Smooth muscle cell (in vitro differentiated cells): ENCODE measurements at regions not wholly inside any gene's neighbourhood (a gene's known extent, or its start where the extent isn't known, plus 50 kb on each side); places are given as distances from the start of the nearest gene placed in this dataset.

Experiments used
- DNase-seq: peaks from one replicate; lab custom pipeline; 2025; ENCODE audit not compliant: unreplicated experiment; lab: John Stamatoyannopoulos, UW
- H2AFZ ChIP-seq: fragments of 200-600 bp; sonication (generic); 2 replicates; pipeline ENCODE4 v1.6.0; 2016; ENCODE audit warnings: antibody characterized with exemption, low read depth, mild to moderate bottlenecking
- H3F3A ChIP-seq: fragments of 200-600 bp; sonication (generic); 2 replicates; pipeline ENCODE4 v1.6.0; 2017; ENCODE audit warnings: antibody characterized with exemption, low read depth
- H3K27ac ChIP-seq: fragments of 200-600 bp; sonication (generic); 2 replicates; pipeline ENCODE4 v1.5.1; 2016; ENCODE audit warnings: low read depth, mild to moderate bottlenecking
- H3K27me3 ChIP-seq: fragments of 200-600 bp; sonication (generic); 2 replicates; pipeline ENCODE4 v1.6.1; 2016; ENCODE audit warnings: low read depth, mild to moderate bottlenecking
- H3K36me3 ChIP-seq: fragments of 200-600 bp; sonication (generic); 2 replicates; pipeline ENCODE4 v1.5.1; 2016; ENCODE audit warnings: low read depth
- H3K4me1 ChIP-seq: fragments of 200-600 bp; sonication (generic); 2 replicates; pipeline ENCODE4 v1.5.1; 2016; ENCODE audit warnings: low read depth
- H3K4me2 ChIP-seq: fragments of 200-600 bp; sonication (generic); 2 replicates; pipeline ENCODE4 v1.6.0; 2016; ENCODE audit warnings: mild to moderate bottlenecking
- H3K4me3 ChIP-seq: fragments of 200-600 bp; sonication (generic); 2 replicates; pipeline ENCODE4 v1.5.1; 2016; ENCODE audit warnings: mild to moderate bottlenecking
- H3K79me2 ChIP-seq: fragments of 200-600 bp; sonication (generic); 2 replicates; pipeline ENCODE4 v1.6.0; 2016; ENCODE audit warnings: low read depth, mild to moderate bottlenecking
- H3K9ac ChIP-seq: fragments of 200-600 bp; sonication (generic); 2 replicates; pipeline ENCODE4 v1.6.0; 2016; ENCODE audit warnings: low read depth
- H3K9me3 ChIP-seq: fragments of 200-600 bp; sonication (generic); replicated peaks from 2 replicates; pipeline ENCODE4 v1.5.1; 2016; ENCODE audit warnings: low read depth
- H4K20me1 ChIP-seq: fragments of 200-600 bp; sonication (generic); 2 replicates; pipeline ENCODE4 v1.6.0; 2016; ENCODE audit warnings: low read depth
- WGBS: methylation state at CpG from one replicate; pipeline ENCODE4 v1.1.7; 2016; ENCODE audit warnings: low lambda C conversion rate; 5-methylcytosine and 5-hydroxymethylcytosine counted together
- TF ChIP-seq, protein P1 (sequence below): fragments of 200-600 bp; sonication (generic); IDR thresholded peaks from 2 replicates; pipeline ENCODE4 v1.5.1; 2017; ENCODE audit warnings: borderline replicate concordance, mild to moderate bottlenecking, antibody characterized with exemption; ENCODE audit not compliant: insufficient read depth, poor library complexity, severe bottlenecking

- TF ChIP-seq, protein P1, sequence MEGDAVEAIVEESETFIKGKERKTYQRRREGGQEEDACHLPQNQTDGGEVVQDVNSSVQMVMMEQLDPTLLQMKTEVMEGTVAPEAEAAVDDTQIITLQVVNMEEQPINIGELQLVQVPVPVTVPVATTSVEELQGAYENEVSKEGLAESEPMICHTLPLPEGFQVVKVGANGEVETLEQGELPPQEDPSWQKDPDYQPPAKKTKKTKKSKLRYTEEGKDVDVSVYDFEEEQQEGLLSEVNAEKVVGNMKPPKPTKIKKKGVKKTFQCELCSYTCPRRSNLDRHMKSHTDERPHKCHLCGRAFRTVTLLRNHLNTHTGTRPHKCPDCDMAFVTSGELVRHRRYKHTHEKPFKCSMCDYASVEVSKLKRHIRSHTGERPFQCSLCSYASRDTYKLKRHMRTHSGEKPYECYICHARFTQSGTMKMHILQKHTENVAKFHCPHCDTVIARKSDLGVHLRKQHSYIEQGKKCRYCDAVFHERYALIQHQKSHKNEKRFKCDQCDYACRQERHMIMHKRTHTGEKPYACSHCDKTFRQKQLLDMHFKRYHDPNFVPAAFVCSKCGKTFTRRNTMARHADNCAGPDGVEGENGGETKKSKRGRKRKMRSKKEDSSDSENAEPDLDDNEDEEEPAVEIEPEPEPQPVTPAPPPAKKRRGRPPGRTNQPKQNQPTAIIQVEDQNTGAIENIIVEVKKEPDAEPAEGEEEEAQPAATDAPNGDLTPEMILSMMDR = no peak
- Histone ChIP-seq H3K9ac (no peak overlapping the region), H3K4me2 (no peak overlapping the region), H3F3A (no peaks in the 10 kb centered on the region), H3K9me3 (no peaks in the 10 kb centered on the region), H3K4me1 (no peaks in the 10 kb centered on the region), H3K79me2 (no peaks in the 10 kb centered on the region), H3K27me3 (no peaks in the 10 kb centered on the region), H3K36me3 (no peaks in the 10 kb centered on the region), H3K4me3 (no peak overlapping the region), H2AFZ (no peak overlapping the region), H3K27ac (no peak overlapping the region), H4K20me1 (no peaks in the 10 kb centered on the region)
- no peak for DNase-seq
- WGBS = 92% methylated on average over 3 of the region's 3 CpGs
Measured at GRCh38 chr20:55701467-55701866, 303.9 kb downstream of the CBLN4 start.

- no peaks in the 10 kb centered on the region for H3K4me1 ChIP-seq
- no peak overlapping the region for H3K9ac ChIP-seq
- H3K79me2 ChIP-seq = no peaks in the 10 kb centered on the region
- WGBS = 75% methylated on average over 1 of the region's 1 CpG
- no peaks in the 10 kb centered on the region for H4K20me1 ChIP-seq
- DNase-seq = no peak
- no peaks in the 10 kb centered on the region for H3K27me3 ChIP-seq
- no peaks in the 10 kb centered on the region for H3F3A ChIP-seq
- no peak overlapping the region for H3K4me2 ChIP-seq
- H2AFZ ChIP-seq = no peak overlapping the region
- H3K4me3 ChIP-seq = no peak overlapping the region
- no peaks in the 10 kb centered on the region for H3K36me3 ChIP-seq
- TF ChIP-seq, protein P1 = no peak
- no peak overlapping the region for H3K27ac ChIP-seq
- no peaks in the 10 kb centered on the region for H3K9me3 ChIP-seq
Measured at GRCh38 chr20:55696520-55696919, 308.8 kb downstream of the CBLN4 start.

GRCh38 chr20:55693641-55694040 is 311.7 kb downstream of the CBLN4 start:
- 83% methylated on average over 5 of the region's 5 CpGs for WGBS
- Histone ChIP-seq H3K27me3 (no peaks in the 10 kb centered on the region), H3K27ac (no peak overlapping the region), H4K20me1 (no peaks in the 10 kb centered on the region), H3K4me3 (no peak overlapping the region), H3F3A (no peaks in the 10 kb centered on the region), H3K4me1 (no peaks in the 10 kb centered on the region), H3K9ac (no peak overlapping the region), H2AFZ (no peak overlapping the region), H3K79me2 (no peaks in the 10 kb centered on the region), H3K9me3 (no peaks in the 10 kb centered on the region), H3K4me2 (no peak overlapping the region), H3K36me3 (no peaks in the 10 kb centered on the region)
- TF ChIP-seq, protein P1 = no peak
- DNase-seq = no peak

GRCh38 chr20:55685841-55686240 is 319.5 kb downstream of the CBLN4 start:
- Histone ChIP-seq H2AFZ (no peak overlapping the region), H3K27me3 (no peaks in the 10 kb centered on the region), H3K4me1 (no peaks in the 10 kb centered on the region), H3K79me2 (no peaks in the 10 kb centered on the region), H4K20me1 (no peaks in the 10 kb centered on the region), H3F3A (no peaks in the 10 kb centered on the region), H3K4me2 (no peak overlapping the region), H3K27ac (no peak overlapping the region), H3K4me3 (no peak overlapping the region), H3K9ac (no peak overlapping the region), H3K36me3 (no peaks in the 10 kb centered on the region), H3K9me3 (no peaks in the 10 kb centered on the region)
- 91% methylated on average over 8 of the region's 8 CpGs for WGBS
- TF ChIP-seq, protein P1 = no peak
- no peak for DNase-seq
